Endodermal cell (in vitro differentiated cells): ENCODE measurements at regions not wholly inside any gene's neighbourhood (a gene's known extent, or its start where the extent isn't known, plus 50 kb on each side); places are given as distances from the start of the nearest gene placed in this dataset.

Experiments used
- DNase-seq: peaks from one replicate; pipeline ENCODE4 v3.0.0-alpha.2; 2017
- H3K27ac ChIP-seq: 2 replicates; pipeline ENCODE4 v1.5.1; 2013; ENCODE audit warnings: mild to moderate bottlenecking, low read depth, low read length, moderate library complexity
- H3K27me3 ChIP-seq: 2 replicates; pipeline ENCODE4 v1.6.1; 2013; ENCODE audit warnings: mild to moderate bottlenecking, low read length, moderate library complexity; ENCODE audit not compliant: insufficient read depth, control insufficient read depth, poor library complexity, severe bottlenecking
- H3K36me3 ChIP-seq: 2 replicates; pipeline ENCODE4 v1.7.0; 2013; ENCODE audit warnings: mild to moderate bottlenecking, low read length, moderate library complexity; ENCODE audit not compliant: control insufficient read depth, insufficient read depth
- H3K4me1 ChIP-seq: one replicate; pipeline ENCODE4 v1.7.0; 2013; ENCODE audit warnings: low read length; ENCODE audit not compliant: control insufficient read depth, insufficient read depth
- H3K4me3 ChIP-seq: 2 replicates; pipeline ENCODE4 v1.5.1; 2013; ENCODE audit warnings: mild to moderate bottlenecking, low read length, moderate library complexity
- H3K9ac ChIP-seq: 2 replicates; pipeline ENCODE4 v1.6.1; 2013; ENCODE audit warnings: mild to moderate bottlenecking, low read length, moderate library complexity; ENCODE audit not compliant: poor library complexity, severe bottlenecking; ENCODE audit errors: extremely low read depth
- H3K9me3 ChIP-seq: 2 replicates; pipeline ENCODE4 v1.6.1; 2013; ENCODE audit warnings: mild to moderate bottlenecking, low read length, moderate library complexity; ENCODE audit not compliant: control insufficient read depth
- H3K27ac Mint-ChIP-seq: 2 replicates; pipeline ENCODE4 v1.8.0; 2020; ENCODE audit warnings: mixed read lengths
- H3K27me3 Mint-ChIP-seq: 2 replicates; pipeline ENCODE4 v1.8.0; 2021; ENCODE audit warnings: mild to moderate bottlenecking, mixed read lengths; ENCODE audit not compliant: insufficient read depth
- H3K36me3 Mint-ChIP-seq: 2 replicates; pipeline ENCODE4 v1.8.0; 2020; ENCODE audit warnings: low read depth, mixed read lengths
- H3K4me1 Mint-ChIP-seq: 2 replicates; pipeline ENCODE4 v1.8.0; 2020; ENCODE audit warnings: mixed read lengths
- H3K4me3 Mint-ChIP-seq: 2 replicates; pipeline ENCODE4 v1.8.0; 2020; ENCODE audit warnings: mild to moderate bottlenecking, moderate library complexity, mixed read lengths
- H3K9me3 Mint-ChIP-seq: 2 replicates; pipeline ENCODE4 v1.8.0; 2020; ENCODE audit warnings: mild to moderate bottlenecking, mixed read lengths
- WGBS, 2 experiments: methylation state at CpG; one replicate each; pipeline versions ENCODE4 v1.1.5 to v1.1.7; 2013; ENCODE audit warnings: missing lambda C conversion rate in 2 of 2, mixed read lengths in 1 of 2; ENCODE audit not compliant: insufficient coverage in 1 of 2, insufficient read length in 1 of 2; 5-methylcytosine and 5-hydroxymethylcytosine counted together
- TF ChIP-seq, protein P1 (sequence below): fragments of 200-600 bp; sonication (generic); conservative IDR thresholded peaks from 2 replicates; pipeline ENCODE4 v1.5.0; 2021; ENCODE audit warnings: antibody characterized with exemption, mild to moderate bottlenecking

DNA sequence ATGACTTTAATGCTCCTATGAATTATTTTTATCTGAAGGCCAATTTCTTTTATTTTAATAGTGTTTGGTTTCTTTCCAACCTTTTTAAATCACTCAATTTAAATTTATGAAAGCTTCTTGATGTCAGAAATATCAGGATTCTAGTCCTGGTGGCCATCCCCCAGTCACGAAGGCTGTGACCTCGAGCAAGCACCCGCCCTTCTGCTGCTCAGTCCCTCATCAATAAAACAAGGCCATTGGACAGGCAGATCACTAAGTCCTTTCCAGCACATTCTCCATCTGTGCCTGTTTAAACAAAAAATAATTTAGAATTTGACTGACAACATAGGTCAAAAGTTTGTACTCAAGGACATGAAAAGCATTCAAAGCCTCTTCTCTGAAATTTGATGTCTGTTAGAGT is 483.6 kb upstream of the VRK2 start:
- Mint-ChIP-seq H3K9me3 (no peaks in the 10 kb centered on the region), H3K27me3 (no peaks in the 10 kb centered on the region), H3K36me3 (no peaks in the 10 kb centered on the region), H3K27ac (no peak overlapping the region), H3K4me3 (no peak overlapping the region), H3K4me1 (peaks cover 5% of the 10 kb centered on the region)
- Histone ChIP-seq H3K4me1 (peaks cover 5% of the 10 kb centered on the region), H3K27me3 (no peaks in the 10 kb centered on the region), H3K9ac (no peak overlapping the region), H3K36me3 (no peaks in the 10 kb centered on the region), H3K27ac (no peak overlapping the region), H3K9me3 (no peaks in the 10 kb centered on the region), H3K4me3 (no peak overlapping the region)
- TF ChIP-seq, protein P1, sequence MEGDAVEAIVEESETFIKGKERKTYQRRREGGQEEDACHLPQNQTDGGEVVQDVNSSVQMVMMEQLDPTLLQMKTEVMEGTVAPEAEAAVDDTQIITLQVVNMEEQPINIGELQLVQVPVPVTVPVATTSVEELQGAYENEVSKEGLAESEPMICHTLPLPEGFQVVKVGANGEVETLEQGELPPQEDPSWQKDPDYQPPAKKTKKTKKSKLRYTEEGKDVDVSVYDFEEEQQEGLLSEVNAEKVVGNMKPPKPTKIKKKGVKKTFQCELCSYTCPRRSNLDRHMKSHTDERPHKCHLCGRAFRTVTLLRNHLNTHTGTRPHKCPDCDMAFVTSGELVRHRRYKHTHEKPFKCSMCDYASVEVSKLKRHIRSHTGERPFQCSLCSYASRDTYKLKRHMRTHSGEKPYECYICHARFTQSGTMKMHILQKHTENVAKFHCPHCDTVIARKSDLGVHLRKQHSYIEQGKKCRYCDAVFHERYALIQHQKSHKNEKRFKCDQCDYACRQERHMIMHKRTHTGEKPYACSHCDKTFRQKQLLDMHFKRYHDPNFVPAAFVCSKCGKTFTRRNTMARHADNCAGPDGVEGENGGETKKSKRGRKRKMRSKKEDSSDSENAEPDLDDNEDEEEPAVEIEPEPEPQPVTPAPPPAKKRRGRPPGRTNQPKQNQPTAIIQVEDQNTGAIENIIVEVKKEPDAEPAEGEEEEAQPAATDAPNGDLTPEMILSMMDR: no peak
- 83 to 96% methylated on average over 1 to 3 of the region's 3 CpGs for WGBS, 2 experiments
- no peak for DNase-seq

DNA sequence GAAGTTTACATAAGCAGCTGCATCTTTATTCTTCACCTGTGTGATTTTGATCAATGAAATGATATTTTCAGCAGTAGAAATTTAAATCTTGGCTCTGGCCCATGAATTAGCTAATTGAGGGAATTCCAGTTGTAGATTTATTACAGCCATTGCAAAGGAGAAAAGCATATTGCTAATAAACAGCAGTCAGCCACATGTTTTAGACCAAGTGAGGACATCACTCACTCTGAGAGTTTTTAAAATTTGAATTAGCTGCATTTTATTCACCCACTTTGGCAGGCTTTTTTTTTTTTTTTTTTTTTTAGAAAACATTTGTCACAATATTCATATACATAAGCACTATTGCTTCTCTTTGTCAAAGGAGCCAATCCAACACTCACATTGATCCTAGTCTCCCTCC is 479.4 kb upstream of the VRK2 start:
- Mint-ChIP-seq H3K27ac (no peak overlapping the region), H3K27me3 (no peaks in the 10 kb centered on the region)

DNA sequence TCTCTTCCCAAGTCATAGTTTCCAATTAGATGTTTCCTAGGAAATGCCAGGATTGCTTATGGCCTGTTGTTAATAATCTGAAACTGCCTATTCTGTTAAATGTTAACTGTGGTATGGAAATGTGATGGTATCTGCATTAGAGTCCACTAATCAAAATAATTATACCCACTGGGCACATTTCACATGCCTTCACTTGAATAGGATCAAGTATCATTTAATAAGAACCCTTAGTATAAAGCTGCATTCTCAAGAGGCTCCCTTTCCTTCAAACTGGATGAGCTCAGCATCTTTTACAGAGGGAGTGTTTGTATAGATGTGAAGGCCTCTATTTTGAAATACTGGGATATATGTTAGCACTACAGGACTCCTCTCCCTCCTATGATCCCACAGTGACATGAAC is 477.2 kb upstream of the VRK2 start:
- H3K27ac ChIP-seq: no peak overlapping the region

More for the DNA sequence above, 479.4 kb upstream of the VRK2 start:
- no peak overlapping the region for H3K27ac ChIP-seq
- no peaks in the 10 kb centered on the region for H3K36me3 ChIP-seq
- no peak overlapping the region for H3K9ac ChIP-seq
- no peaks in the 10 kb centered on the region for H3K36me3 Mint-ChIP-seq
- no peak overlapping the region for H3K4me3 Mint-ChIP-seq
- peaks cover 5% of the 10 kb centered on the region for H3K4me1 Mint-ChIP-seq
- peaks cover 5% of the 10 kb centered on the region for H3K4me1 ChIP-seq
- DNase-seq: no peak
- TF ChIP-seq, protein P1: no peak
- no peaks in the 10 kb centered on the region for H3K27me3 ChIP-seq
- no peaks in the 10 kb centered on the region for H3K9me3 ChIP-seq
- no peaks in the 10 kb centered on the region for H3K9me3 Mint-ChIP-seq
- no peak overlapping the region for H3K4me3 ChIP-seq

More for the DNA sequence above, 477.2 kb upstream of the VRK2 start:
- H3K4me3 ChIP-seq: no peak overlapping the region
- H3K4me1 Mint-ChIP-seq: peaks cover 10% of the 10 kb centered on the region
- H3K4me3 Mint-ChIP-seq: no peak overlapping the region
- H3K27ac Mint-ChIP-seq: no peak overlapping the region
- H3K27me3 ChIP-seq: no peaks in the 10 kb centered on the region
- peaks cover 5% of the 10 kb centered on the region for H3K4me1 ChIP-seq
- no peaks in the 10 kb centered on the region for H3K9me3 Mint-ChIP-seq
- no peaks in the 10 kb centered on the region for H3K27me3 Mint-ChIP-seq
- TF ChIP-seq, protein P1: no peak
- no peak overlapping the region for H3K9ac ChIP-seq
- H3K36me3 Mint-ChIP-seq: no peaks in the 10 kb centered on the region
- no peaks in the 10 kb centered on the region for H3K36me3 ChIP-seq
- DNase-seq: no peak
- H3K9me3 ChIP-seq: no peaks in the 10 kb centered on the region
